Amniotic stem cell (primary cell): ENCODE measurements at regions not wholly inside any gene's neighbourhood (a gene's known extent, or its start where the extent isn't known, plus 50 kb on each side); places are given as distances from the start of the nearest gene placed in this dataset.

Experiments
- DNase-seq: peaks from one replicate; lab custom pipeline; 2025; lab: John Stamatoyannopoulos, UW

GRCh38 chrX:39854772-39855747 is 242.7 kb downstream of the BCOR start:
- DNase-seq, result no peak

DNA sequence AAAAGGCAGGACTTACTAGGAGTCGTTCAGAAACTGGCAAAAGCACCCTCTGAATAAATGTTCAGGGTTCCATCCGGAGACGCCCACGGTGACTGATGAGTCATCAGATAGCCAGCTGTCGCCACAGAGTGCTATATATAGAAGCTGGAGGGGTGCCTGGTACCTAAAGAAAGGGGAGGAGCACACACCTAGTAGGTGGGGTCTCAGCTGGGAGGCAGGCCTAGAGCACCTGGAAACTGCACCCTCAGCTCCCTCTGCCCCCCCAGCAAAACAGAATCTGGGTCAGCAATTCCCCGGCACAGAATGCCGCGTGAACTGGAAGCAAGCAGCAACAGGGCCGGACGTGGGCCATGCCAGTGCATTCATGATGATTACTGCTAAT is 242.0 kb downstream of the BCOR start:
- peak; percentile 2 for DNase-seq

GRCh38 chrX:39856472-39857121 is 241.2 kb downstream of the BCOR start:
- no peak for DNase-seq

GRCh38 chrX:39857780-39858179 is 240.0 kb downstream of the BCOR start:
- DNase-seq, result no peak

GRCh38 chrX:39859991-39860861 is 237.5 kb downstream of the BCOR start:
- DNase-seq, result no peak

DNA sequence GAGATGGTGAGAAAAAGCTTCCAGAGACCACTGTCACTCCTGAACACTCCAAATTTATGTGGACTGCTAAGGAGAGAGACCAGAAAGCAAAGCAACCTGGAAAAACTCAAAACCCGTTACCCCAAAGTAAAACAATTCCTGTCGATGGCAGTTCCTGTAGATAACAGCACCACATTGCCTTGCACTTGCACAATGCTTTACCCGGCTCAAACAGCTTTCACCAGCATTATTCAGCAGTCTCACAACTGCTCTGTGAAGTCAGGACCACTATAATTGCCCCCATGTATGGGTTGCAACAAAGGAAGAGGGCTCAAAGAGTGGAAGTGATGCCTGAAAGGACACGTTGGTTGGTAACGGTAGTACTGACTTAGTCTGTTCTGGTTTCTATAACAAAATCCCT is 234.8 kb downstream of the BCOR start:
- DNase-seq, result no peak

- DNase-seq, result no peak
Measured at GRCh38 chrX:39866229-39866628, 231.5 kb downstream of the BCOR start.

GRCh38 chrX:39869846-39870601 is 227.7 kb downstream of the BCOR start:
- no peak for DNase-seq

GRCh38 chrX:39871648-39872047 is 226.1 kb downstream of the BCOR start:
- DNase-seq, result no peak

- no peak for DNase-seq
Measured at GRCh38 chrX:39873117-39873516, 224.6 kb downstream of the BCOR start.

- DNase-seq, result peak; percentile 11
Measured at GRCh38 chrX:39874202-39874816, 223.4 kb downstream of the BCOR start.

DNA sequence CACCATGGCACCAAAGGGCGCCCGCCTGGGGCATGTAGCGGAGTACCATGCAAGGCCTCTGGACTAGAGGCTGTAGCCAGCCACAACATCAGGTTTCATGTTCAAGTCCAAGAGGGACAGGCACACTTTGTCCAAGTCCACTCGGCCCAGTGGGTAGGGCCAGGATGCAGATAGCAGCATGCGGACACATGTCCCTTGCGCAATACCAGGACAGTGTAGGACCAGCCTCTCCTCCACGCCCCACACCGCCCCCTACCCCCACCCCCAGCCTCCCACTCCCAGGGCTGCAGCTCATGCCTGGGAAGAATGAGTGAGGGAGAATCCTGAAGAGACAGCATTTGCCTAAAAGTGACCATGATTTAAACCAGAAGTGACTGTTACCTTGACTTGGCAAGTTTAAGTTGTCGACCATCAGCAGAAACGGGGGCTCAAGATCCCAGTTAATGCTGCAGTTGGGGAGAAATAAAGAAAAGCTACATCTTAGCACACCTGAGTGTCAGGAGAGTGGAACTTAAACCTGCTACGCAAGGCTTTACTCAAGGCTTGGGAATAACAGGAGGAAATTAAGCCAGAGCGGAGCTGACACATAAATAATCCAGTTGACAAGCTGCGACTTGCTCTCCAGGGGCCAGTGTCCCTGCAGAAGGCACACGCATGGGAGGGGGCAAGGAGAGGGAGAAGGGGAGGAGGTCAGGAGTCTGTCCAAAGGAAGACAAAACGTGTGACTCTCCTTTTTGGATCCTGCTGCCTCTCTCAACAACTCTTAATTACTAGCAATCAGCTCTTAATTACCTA is 221.7 kb downstream of the BCOR start:
- DNase-seq, result no peak

GRCh38 chrX:39877905-39878304 is 219.9 kb downstream of the BCOR start:
- no peak for DNase-seq

- no peak for DNase-seq
Measured at GRCh38 chrX:39883666-39884065, 214.1 kb downstream of the BCOR start.

- DNase-seq, result no peak
Measured at GRCh38 chrX:39886282-39886681, 211.5 kb downstream of the BCOR start.

GRCh38 chrX:39888730-39889129 is 209.0 kb downstream of the BCOR start:
- no peak for DNase-seq

- no peak for DNase-seq
Measured at GRCh38 chrX:39889704-39890103, 208.1 kb downstream of the BCOR start.

DNA sequence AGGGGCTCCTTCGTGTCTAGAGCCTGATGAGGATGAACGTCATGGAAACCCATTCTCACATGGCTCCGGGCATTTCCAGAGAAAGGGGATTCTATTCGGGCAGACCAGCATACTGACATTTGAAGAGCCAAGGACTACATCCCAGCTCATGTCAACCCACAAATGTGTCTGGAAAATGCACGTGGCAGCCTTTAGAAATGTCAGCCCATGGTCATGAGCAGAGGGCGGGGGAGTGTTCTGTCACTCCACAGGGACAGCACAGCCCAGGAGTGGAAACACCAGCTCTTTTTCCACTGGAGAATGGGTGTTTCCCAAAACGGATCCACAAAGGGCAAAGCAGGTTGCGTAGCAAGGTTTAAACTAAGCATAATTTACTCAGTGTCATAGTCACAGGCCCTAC is 207.0 kb downstream of the BCOR start:
- DNase-seq, result no peak

- DNase-seq, result no peak
Measured at GRCh38 chrX:39891781-39892180, 206.0 kb downstream of the BCOR start.
